Glutamatergic neuron (in vitro differentiated cells): ENCODE measurements at regions not wholly inside any gene's neighbourhood (a gene's known extent, or its start where the extent isn't known, plus 50 kb on each side); places are given as distances from the start of the nearest gene placed in this dataset.
"Not testable (repeated sequence)": the region's sequence is repeated elsewhere in the genome, so short reads cannot be mapped to it uniquely, and the experiment has no call there.

Experiments
- DNase-seq: peaks from one replicate; pipeline ENCODE4 v3.0.0; 2022
- H3K27ac Mint-ChIP-seq: one replicate; pipeline ENCODE4 v1.8.0; 2020; ENCODE audit warnings: mild to moderate bottlenecking, mixed read lengths, inconsistent platforms; ENCODE audit not compliant: unreplicated experiment
- H3K27me3 Mint-ChIP-seq: one replicate; pipeline ENCODE4 v1.8.0; 2020; ENCODE audit warnings: mild to moderate bottlenecking, moderate library complexity, mixed read lengths, inconsistent platforms; ENCODE audit not compliant: unreplicated experiment
- H3K36me3 Mint-ChIP-seq: one replicate; pipeline ENCODE4 v1.8.0; 2020; ENCODE audit warnings: mild to moderate bottlenecking, mixed read lengths, inconsistent platforms; ENCODE audit not compliant: unreplicated experiment
- H3K4me1 Mint-ChIP-seq: one replicate; pipeline ENCODE4 v1.8.0; 2020; ENCODE audit warnings: mild to moderate bottlenecking, low read depth, mixed read lengths, inconsistent platforms; ENCODE audit not compliant: unreplicated experiment
- H3K4me3 Mint-ChIP-seq: one replicate; pipeline ENCODE4 v1.8.0; 2020; ENCODE audit warnings: mild to moderate bottlenecking, mixed read lengths, inconsistent platforms; ENCODE audit not compliant: unreplicated experiment
- H3K9me3 Mint-ChIP-seq: one replicate; pipeline ENCODE4 v1.8.0; 2020; ENCODE audit warnings: mild to moderate bottlenecking, moderate library complexity, mixed read lengths, inconsistent platforms; ENCODE audit not compliant: unreplicated experiment
- CTCF ChIP-seq: fragments of 200-600 bp; sonication (generic); IDR thresholded peaks from one replicate; pipeline ENCODE4 v1.5.0; 2021; ENCODE audit not compliant: partially characterized antibody, unreplicated experiment

DNA sequence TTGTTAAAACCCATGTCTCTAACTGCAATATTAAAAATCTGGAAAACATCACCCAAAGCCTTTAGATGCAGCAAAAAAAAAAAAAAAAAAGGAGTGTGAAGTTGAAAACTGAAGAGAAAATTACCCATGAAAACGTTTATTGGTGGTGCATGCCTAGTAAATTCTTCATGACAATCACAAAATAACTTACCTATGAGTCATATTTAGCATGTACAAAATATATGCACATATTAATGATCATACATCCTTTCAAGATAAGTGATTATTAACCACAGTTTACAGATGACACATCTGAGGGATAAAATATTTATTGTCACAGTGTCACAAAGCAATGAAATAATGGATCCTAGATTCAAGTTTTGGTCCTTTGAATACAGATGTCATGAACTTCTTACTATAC is 505.2 kb upstream of the NR5A2 start:
- Mint-ChIP-seq H3K27me3 (peaks cover 1% of the 10 kb centered on the region), H3K9me3 (no peaks in the 10 kb centered on the region), H3K36me3 (no peaks in the 10 kb centered on the region), H3K27ac (no peak overlapping the region), H3K4me3 (no peak overlapping the region), H3K4me1 (no peaks in the 10 kb centered on the region)
- no peak for TF ChIP-seq CTCF
- no peak for DNase-seq

DNA sequence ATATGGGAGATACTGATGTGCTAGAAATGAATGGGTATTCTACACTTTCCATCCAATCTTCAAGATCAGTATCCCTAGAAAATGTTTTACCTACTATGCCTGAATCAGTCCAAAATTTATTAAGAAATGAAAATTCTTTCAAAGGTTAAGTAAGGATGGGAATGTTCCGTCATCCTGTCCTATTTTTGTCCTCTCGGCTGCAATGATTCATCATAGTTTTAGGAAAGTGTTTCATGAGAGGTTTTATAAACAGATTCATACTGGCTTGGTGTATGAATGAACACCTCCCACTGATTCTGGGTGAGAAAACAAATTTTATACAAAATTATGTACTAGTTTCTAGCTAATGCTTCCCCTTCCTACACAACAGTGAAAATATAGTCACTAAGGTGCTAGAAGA is 504.6 kb upstream of the NR5A2 start:
- DNase-seq: no peak
- no peaks in the 10 kb centered on the region for H3K36me3 Mint-ChIP-seq
- no peak overlapping the region for H3K27ac Mint-ChIP-seq

DNA sequence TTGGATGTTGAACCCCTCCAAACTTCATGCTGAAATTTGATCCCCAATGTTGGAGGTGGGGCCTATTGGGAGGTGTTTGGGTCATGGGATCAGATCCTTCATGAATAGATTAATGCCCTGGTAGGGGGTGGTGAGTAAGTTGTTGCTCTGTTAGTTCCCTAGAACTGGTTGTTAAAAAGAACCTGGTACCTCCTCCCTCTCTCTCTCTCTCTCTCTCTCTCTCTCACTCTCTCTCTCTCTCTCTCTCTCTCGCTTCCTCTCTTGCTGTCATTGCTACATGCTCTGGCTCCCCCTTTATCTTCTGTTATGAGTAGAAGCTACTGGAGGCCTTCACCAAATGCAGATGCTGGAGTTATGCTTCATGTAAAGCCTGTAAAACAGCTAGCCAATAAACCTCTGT is 498.2 kb upstream of the NR5A2 start:
- Mint-ChIP-seq H3K27ac (no peak overlapping the region), H3K4me1 (peaks cover 5% of the 10 kb centered on the region), H3K9me3 (peaks cover 1% of the 10 kb centered on the region), H3K27me3 (peaks cover 4% of the 10 kb centered on the region), H3K36me3 (no peaks in the 10 kb centered on the region), H3K4me3 (no peak overlapping the region)
- TF ChIP-seq CTCF: no peak
- no peak for DNase-seq

More for the DNA sequence above, 504.6 kb upstream of the NR5A2 start:
- TF ChIP-seq CTCF: no peak
- no peaks in the 10 kb centered on the region for H3K9me3 Mint-ChIP-seq
- H3K4me3 Mint-ChIP-seq: no peak overlapping the region
- peaks cover 1% of the 10 kb centered on the region for H3K27me3 Mint-ChIP-seq
- no peaks in the 10 kb centered on the region for H3K4me1 Mint-ChIP-seq

- not testable (repeated sequence) for H3K27ac Mint-ChIP-seq, H3K9me3 Mint-ChIP-seq, DNase-seq, H3K4me3 Mint-ChIP-seq, H3K27me3 Mint-ChIP-seq, H3K36me3 Mint-ChIP-seq, H3K4me1 Mint-ChIP-seq
Observed at GRCh38 chr1:199533361-199533760, 494.1 kb upstream of the NR5A2 start.

DNA sequence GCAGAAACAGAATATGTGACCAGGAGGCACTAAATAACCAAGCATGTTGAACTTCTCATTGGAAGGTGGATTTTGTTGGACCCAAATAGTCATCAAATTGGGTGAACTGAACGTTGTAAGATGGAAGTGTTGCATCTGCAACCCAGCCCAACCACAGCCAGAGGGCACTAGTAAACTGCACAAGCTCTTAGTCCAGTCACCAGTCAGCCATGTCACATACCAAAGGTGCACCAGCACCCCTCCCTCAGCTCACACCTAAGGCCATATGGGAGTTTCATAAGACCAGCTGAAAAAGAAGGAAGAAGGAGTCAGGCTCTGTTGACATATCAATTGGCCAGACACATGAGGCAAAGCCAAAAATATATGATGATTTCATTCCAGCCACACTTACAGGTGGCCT is 481.7 kb upstream of the NR5A2 start:
- no peak for TF ChIP-seq CTCF
- Mint-ChIP-seq H3K9me3 (no peaks in the 10 kb centered on the region), H3K36me3 (no peaks in the 10 kb centered on the region), H3K27ac (no peak overlapping the region), H3K4me1 (no peaks in the 10 kb centered on the region), H3K4me3 (no peak overlapping the region), H3K27me3 (no peaks in the 10 kb centered on the region)
- DNase-seq: no peak

DNA sequence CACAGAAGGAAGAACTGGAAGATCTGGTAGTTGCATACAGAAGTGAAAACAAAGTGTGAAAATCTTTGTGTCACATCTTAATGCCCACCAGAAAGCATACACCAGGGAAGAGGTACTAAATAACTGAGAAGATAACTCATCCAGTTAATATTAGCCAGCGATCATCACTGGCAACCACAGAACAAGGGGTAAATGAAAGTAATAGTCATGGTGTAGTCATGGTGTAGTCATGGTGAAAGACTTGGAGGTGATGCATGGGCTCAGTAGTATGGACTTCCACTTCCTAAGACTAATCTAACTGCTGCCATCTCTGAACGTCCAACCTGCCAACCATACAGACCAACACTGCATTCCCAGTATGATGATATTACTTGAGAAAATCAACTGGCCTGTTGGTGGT is 481.2 kb upstream of the NR5A2 start:
- no peak for DNase-seq
- H3K4me1 Mint-ChIP-seq: no peaks in the 10 kb centered on the region
- H3K27ac Mint-ChIP-seq: no peak overlapping the region
- no peak for TF ChIP-seq CTCF
- no peak overlapping the region for H3K4me3 Mint-ChIP-seq
- no peaks in the 10 kb centered on the region for H3K9me3 Mint-ChIP-seq
- H3K36me3 Mint-ChIP-seq: no peaks in the 10 kb centered on the region
- H3K27me3 Mint-ChIP-seq: no peaks in the 10 kb centered on the region
